ENCODE measurements at regions not wholly inside any gene's neighbourhood (a gene's known extent, or its start where the extent isn't known, plus 50 kb on each side); places are given as distances from the start of the nearest gene placed in this dataset.

DNA sequence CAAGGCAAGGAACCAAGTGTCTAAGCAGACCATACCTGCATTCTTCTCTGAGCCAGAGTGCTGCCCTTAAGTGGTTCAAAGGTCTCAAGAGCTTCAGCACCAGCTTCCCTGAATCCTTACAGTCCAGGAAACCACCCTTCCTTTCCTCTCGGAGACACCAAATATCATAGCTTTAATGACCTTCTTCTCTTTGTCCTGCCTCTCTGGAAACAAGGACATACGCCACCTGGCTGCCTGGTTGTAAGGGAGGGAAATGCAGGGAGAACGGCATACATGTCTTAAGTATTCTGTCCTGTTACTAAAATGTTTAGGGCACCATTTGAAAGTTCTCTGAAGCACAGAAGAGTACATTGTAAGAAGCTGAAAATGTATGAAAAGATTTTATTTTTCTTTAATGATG lies 155.6 kb upstream of the ARRDC4 start:
- TF ChIP-seq, protein P1, sequence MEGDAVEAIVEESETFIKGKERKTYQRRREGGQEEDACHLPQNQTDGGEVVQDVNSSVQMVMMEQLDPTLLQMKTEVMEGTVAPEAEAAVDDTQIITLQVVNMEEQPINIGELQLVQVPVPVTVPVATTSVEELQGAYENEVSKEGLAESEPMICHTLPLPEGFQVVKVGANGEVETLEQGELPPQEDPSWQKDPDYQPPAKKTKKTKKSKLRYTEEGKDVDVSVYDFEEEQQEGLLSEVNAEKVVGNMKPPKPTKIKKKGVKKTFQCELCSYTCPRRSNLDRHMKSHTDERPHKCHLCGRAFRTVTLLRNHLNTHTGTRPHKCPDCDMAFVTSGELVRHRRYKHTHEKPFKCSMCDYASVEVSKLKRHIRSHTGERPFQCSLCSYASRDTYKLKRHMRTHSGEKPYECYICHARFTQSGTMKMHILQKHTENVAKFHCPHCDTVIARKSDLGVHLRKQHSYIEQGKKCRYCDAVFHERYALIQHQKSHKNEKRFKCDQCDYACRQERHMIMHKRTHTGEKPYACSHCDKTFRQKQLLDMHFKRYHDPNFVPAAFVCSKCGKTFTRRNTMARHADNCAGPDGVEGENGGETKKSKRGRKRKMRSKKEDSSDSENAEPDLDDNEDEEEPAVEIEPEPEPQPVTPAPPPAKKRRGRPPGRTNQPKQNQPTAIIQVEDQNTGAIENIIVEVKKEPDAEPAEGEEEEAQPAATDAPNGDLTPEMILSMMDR (IDR thresholded peaks at IDR 0.05), result no peak
- TF ChIP-seq POLR2A (IDR thresholded peaks at IDR 0.05) (no peak), EP300 (IDR thresholded peaks at IDR 0.05) (no peak)

Data from tibial nerve (tissue), 4 donors.